ENCODE measurements at regions not wholly inside any gene's neighbourhood (a gene's known extent, or its start where the extent isn't known, plus 50 kb on each side); places are given as distances from the start of the nearest gene placed in this dataset.

- no peak for TF ChIP-seq CTCF (conservative IDR thresholded peaks at IDR 0.05 in 1 of 2, IDR thresholded peaks at IDR 0.05 in 1 of 2; ENCODE audit: extremely low read depth in 1 of 2, insufficient read depth in 1 of 2, low read depth in 1 of 2, low read length in 2 of 2)
- no peak for TF ChIP-seq EZH2 (IDR thresholded peaks at IDR 0.05; ENCODE audit: borderline replicate concordance, low read length)
Observed at GRCh38 chr13:109485136-109485794, 301.1 kb downstream of the IRS2 start.

All from mammary epithelial cell (primary cell).